Esophagus muscularis mucosa (tissue), 4 donors: ENCODE measurements at regions not wholly inside any gene's neighbourhood (a gene's known extent, or its start where the extent isn't known, plus 50 kb on each side); places are given as distances from the start of the nearest gene placed in this dataset.

ENCODE experiments used
- DNase-seq: peaks from one replicate; pipeline ENCODE4 v3.0.0-alpha.2; 2017; ENCODE audit errors: extremely low spot score
- H3K27ac ChIP-seq, 4 donors: fragments of 200-600 bp; sonication (generic); replicated peaks in 1 of 4; 1 replicate in 3 of 4; 2 replicates in 1 of 4; pipeline ENCODE4 v1.5.1; 2016 to 2019; ENCODE audit warnings: mild to moderate bottlenecking in 1 of 4
- H3K27me3 ChIP-seq, 4 donors: fragments of 200-600 bp; sonication (generic); one replicate each; pipeline versions ENCODE4 v1.5.1 to v1.6.0; 2016 to 2019
- H3K36me3 ChIP-seq, 4 donors: fragments of 200-600 bp; sonication (generic); one replicate each; pipeline ENCODE4 v1.5.1; 2016 to 2019
- H3K4me1 ChIP-seq, 4 donors: fragments of 200-600 bp; sonication (generic); one replicate each; pipeline ENCODE4 v1.5.1; 2016 to 2019
- H3K4me3 ChIP-seq, 4 donors: fragments of 200-600 bp; sonication (generic); 1 replicate in 2 of 4; 2 replicates in 2 of 4; pipeline ENCODE4 v1.5.1; 2016 to 2019; ENCODE audit warnings: mild to moderate bottlenecking in 4 of 4, moderate library complexity in 1 of 4
- H3K9me3 ChIP-seq, 4 donors: fragments of 200-600 bp; sonication (generic); 1 replicate in 3 of 4; 2 replicates in 1 of 4; pipeline ENCODE4 v1.5.1; 2016 to 2019
- EP300 ChIP-seq: sonication (generic); formaldehyde crosslinking; IDR thresholded peaks from one replicate; pipeline ENCODE4 v1.6.1; 2017; ENCODE audit warnings: antibody characterized with exemption
- POLR2A ChIP-seq: fragments of 450-650 bp; IDR thresholded peaks from one replicate; pipeline ENCODE4 v1.6.1; 2017; ENCODE audit warnings: antibody characterized with exemption, moderate library complexity, mild to moderate bottlenecking, low read depth
- POLR2AphosphoS5 ChIP-seq, 2 donors: sonication (generic); formaldehyde crosslinking; IDR thresholded peaks; one replicate each; pipeline ENCODE4 v1.6.1; 2017; ENCODE audit warnings: antibody characterized with exemption in 2 of 2
- WGBS: methylation state at CpG from one replicate; pipeline ENCODE4 v1.1.5; 2018; 5-methylcytosine and 5-hydroxymethylcytosine counted together
- intact Hi-C: fragments of 100-400 bp; cut with DNase I; formaldehyde crosslinking; loops from one replicate; pipeline ENCODE4 v1.15.1; 2023
- TF ChIP-seq, protein P1 (sequence below), 3 experiments: fragments of 200-600 bp in 2 of 3; fragments of 450-650 bp in 1 of 3; sonication (generic) in 2 of 3; IDR thresholded peaks; one replicate each; pipeline ENCODE4 v1.5.1; 2017 to 2019; ENCODE audit warnings: antibody characterized with exemption in 3 of 3, mild to moderate bottlenecking in 2 of 3, moderate library complexity in 1 of 3

DNA sequence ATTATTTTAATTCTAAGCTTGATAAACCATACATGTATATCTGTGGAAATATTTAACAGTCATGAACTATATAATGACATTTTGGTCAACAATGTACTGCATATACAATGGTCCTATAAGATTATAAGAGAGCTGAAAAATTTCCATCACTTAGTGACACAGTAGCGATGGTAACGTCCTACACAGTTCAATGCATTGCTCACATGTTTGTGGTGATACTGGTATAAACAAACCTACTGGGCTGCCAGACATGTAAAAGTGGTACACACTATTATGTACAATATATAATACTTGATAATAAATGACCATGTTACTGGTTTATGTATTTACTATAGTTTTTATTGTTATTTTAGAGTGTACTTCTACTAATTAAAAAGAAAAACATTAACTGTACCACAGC is 841.9 kb downstream of the LTN1 start:
- intact Hi-C loops = no loop called here
- TF ChIP-seq POLR2AphosphoS5 (IDR thresholded peaks at IDR 0.05) (no peak), EP300 (no peak), POLR2A (no peak)
- TF ChIP-seq, protein P1, sequence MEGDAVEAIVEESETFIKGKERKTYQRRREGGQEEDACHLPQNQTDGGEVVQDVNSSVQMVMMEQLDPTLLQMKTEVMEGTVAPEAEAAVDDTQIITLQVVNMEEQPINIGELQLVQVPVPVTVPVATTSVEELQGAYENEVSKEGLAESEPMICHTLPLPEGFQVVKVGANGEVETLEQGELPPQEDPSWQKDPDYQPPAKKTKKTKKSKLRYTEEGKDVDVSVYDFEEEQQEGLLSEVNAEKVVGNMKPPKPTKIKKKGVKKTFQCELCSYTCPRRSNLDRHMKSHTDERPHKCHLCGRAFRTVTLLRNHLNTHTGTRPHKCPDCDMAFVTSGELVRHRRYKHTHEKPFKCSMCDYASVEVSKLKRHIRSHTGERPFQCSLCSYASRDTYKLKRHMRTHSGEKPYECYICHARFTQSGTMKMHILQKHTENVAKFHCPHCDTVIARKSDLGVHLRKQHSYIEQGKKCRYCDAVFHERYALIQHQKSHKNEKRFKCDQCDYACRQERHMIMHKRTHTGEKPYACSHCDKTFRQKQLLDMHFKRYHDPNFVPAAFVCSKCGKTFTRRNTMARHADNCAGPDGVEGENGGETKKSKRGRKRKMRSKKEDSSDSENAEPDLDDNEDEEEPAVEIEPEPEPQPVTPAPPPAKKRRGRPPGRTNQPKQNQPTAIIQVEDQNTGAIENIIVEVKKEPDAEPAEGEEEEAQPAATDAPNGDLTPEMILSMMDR (IDR thresholded peaks at IDR 0.05) = no peak
- H3K27me3 ChIP-seq = no peaks in the 10 kb centered on the region
- no peaks in the 10 kb centered on the region for H3K36me3 ChIP-seq
- H3K4me3 ChIP-seq = no peak overlapping the region
- H3K4me1 ChIP-seq = peaks cover 4 to 25% (median 14%) of the 10 kb centered on the region in 4 donors
- no peaks in the 10 kb centered on the region for H3K9me3 ChIP-seq
- H3K27ac ChIP-seq = no peak overlapping the region
- no peak for DNase-seq
- WGBS = 98% methylated on average over 2 of the region's 2 CpGs

DNA sequence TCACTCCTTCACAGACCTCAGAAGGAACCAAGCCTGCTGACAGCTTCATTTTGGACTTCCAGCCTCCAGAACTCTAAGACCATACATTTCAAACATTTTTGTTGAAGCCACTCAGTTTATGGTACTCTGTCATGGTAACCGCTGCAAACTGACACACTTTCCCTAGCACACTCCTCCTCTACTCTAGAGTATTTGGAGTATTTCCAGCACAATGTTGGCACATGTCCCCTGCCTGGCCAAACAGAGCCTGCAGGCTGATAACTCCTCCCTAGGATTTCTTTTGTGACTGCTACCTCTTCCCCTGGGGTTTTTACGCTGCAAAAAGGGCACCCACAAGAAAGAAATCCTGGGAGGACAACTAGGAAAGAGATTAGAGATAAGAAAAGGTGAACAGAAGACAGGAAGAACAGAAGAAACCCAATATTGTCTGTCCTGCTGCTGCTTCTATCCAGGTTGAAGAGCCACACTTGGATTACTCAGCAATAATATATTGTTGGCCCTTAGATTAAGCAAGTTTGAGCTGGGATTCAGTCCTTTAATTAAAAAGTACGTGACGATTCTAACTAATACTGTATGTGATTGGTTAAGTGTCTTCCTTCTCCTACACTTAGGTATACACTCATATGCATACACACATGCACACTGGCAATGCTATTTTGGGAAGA is 844.1 kb downstream of the LTN1 start:
- Histone ChIP-seq H3K4me3 (no peak overlapping the region), H3K9me3 (no peaks in the 10 kb centered on the region), H3K36me3 (no peaks in the 10 kb centered on the region), H3K27ac (no peak overlapping the region), H3K4me1 (peaks cover 4 to 34% (median 21%) of the 10 kb centered on the region in 4 donors), H3K27me3 (no peaks in the 10 kb centered on the region)
- TF ChIP-seq EP300 (no peak), POLR2A (no peak), POLR2AphosphoS5 (IDR thresholded peaks at IDR 0.05) (no peak)
- TF ChIP-seq, protein P1 (IDR thresholded peaks at IDR 0.05) = no peak
- no peak for DNase-seq
- 82% methylated on average over 4 of the region's 4 CpGs for WGBS
- intact Hi-C loops = no loop called here

DNA sequence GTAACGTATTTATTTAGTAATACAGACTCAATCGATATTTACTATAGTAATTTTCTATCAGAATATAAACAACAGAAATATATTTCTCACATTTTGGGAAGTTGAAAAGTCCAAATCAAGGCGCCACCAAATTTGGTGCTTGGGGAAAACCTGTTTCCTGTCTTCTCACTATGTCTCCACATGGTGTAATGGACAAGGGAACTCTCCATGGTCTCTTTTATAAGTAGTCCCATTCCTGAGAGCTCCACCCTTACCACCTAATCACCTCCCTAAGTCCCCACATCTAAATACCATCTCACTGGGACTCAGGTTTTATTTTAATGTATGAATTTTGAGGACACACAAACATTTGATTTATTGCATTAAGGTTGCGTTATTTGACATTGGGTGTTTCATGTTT is 848.0 kb downstream of the LTN1 start:
- no peak overlapping the region for H3K27ac ChIP-seq
- no peak overlapping the region for H3K4me3 ChIP-seq
- 97% methylated on average over 4 of the region's 4 CpGs for WGBS
- TF ChIP-seq POLR2A = no peak
- DNase-seq = no peak
- H3K9me3 ChIP-seq = peaks cover 0 to 2% (median under 1%) of the 10 kb centered on the region in 4 donors
- H3K27me3 ChIP-seq = no peaks in the 10 kb centered on the region
- no peaks in the 10 kb centered on the region for H3K36me3 ChIP-seq
- intact Hi-C loops = no loop called here
- H3K4me1 ChIP-seq = peaks cover 4 to 47% (median 35%) of the 10 kb centered on the region in 4 donors

DNA sequence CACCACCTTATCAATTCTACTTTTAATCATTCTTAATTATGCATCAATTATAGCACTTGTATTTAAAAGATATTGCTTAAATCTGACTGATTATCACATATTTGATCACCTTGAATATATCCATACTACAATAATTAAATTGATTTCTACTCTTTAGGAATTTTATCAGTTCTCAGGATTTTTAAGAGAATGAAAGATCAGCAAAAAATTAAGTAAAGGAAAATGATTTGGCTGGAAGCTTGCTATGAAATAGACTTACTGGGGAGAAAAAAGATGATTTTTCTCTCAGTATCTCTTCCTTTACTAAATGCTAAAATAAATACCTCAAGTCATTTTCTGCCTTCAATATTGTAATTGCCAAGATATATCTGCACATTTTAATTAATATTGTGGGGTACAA is 848.6 kb downstream of the LTN1 start:
- H3K36me3 ChIP-seq = no peaks in the 10 kb centered on the region
- no peak for DNase-seq
- no peak overlapping the region for H3K4me3 ChIP-seq
- no peak overlapping the region for H3K27ac ChIP-seq
- intact Hi-C loops = no loop called here
- peaks cover under 1 to 47% (median 35%) of the 10 kb centered on the region in 4 donors for H3K4me1 ChIP-seq
- TF ChIP-seq EP300 = no peak
- no peak for TF ChIP-seq POLR2A
- TF ChIP-seq, protein P1 (IDR thresholded peaks at IDR 0.05) = no peak
- no peak for TF ChIP-seq POLR2AphosphoS5 (IDR thresholded peaks at IDR 0.05)
- H3K27me3 ChIP-seq = no peaks in the 10 kb centered on the region
- peaks cover 0 to 7% (median 3%) of the 10 kb centered on the region in 4 donors for H3K9me3 ChIP-seq

DNA sequence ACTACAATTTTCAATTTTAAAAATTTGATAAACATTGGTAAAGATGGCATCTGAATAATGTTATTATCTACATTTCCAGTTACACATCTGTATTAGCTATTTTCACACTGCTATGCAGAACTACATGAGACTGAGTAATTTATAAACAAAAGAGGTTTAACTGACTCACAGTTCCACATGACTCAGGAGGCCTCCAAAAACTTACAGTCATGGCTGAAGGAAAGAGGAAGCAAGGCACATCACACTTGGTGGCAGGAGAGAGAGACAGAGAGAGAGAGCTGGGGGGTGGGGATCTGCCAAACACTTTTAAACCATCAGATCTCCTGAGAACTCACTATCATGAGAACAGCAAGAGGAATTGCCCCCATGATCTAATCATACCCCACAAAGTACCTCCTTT is 850.0 kb downstream of the LTN1 start:
- no peak for DNase-seq
- H3K27me3 ChIP-seq = no peaks in the 10 kb centered on the region
- H3K9me3 ChIP-seq = peaks cover 0 to 13% (median 7%) of the 10 kb centered on the region in 4 donors
- intact Hi-C loops = no loop called here
- H3K4me3 ChIP-seq = no peak overlapping the region
- peak overlapping the region; percentile 55 to 72 (median 68) for H3K27ac ChIP-seq
- no peaks in the 10 kb centered on the region for H3K36me3 ChIP-seq
- TF ChIP-seq POLR2A = no peak
- TF ChIP-seq POLR2AphosphoS5 (IDR thresholded peaks at IDR 0.05) = peak in 1 of 2 donors; percentile 9
- TF ChIP-seq, protein P1 (IDR thresholded peaks at IDR 0.05) = no peak
- no peak for TF ChIP-seq EP300
- peaks cover 0 to 36% (median 28%) of the 10 kb centered on the region in 4 donors for H3K4me1 ChIP-seq
